ENCODE measurements at regions not wholly inside any gene's neighbourhood (a gene's known extent, or its start where the extent isn't known, plus 50 kb on each side); places are given as distances from the start of the nearest gene placed in this dataset.

GRCh38 chr2:45192481-45192880 is 183.2 kb upstream of the SIX2 start:
- TF ChIP-seq CTCF (tag by site-specific recombination; IDR thresholded peaks at IDR 0.05) (no peak), ZNF423 (tag by site-specific recombination; IDR thresholded peaks at IDR 0.05) (no peak), ZNF501 (tag by site-specific recombination; IDR thresholded peaks at IDR 0.05) (no peak), ZNF473 (tag by site-specific recombination; IDR thresholded peaks at IDR 0.05) (no peak), ZNF747 (tag by site-specific recombination; IDR thresholded peaks at IDR 0.05) (no peak), ZNF24 (tag by site-specific recombination; IDR thresholded peaks at IDR 0.05) (no peak), ZNF660 (tag by site-specific recombination; IDR thresholded peaks at IDR 0.05) (no peak), TCF7L2 (IDR thresholded peaks at IDR 0.05; ENCODE audit: borderline replicate concordance, low read depth, low read length) (no peak), ZNF777 (tag by site-specific recombination; IDR thresholded peaks at IDR 0.05; ENCODE audit: borderline replicate concordance) (no peak)
